ENCODE measurements at regions not wholly inside any gene's neighbourhood (a gene's known extent, or its start where the extent isn't known, plus 50 kb on each side); places are given as distances from the start of the nearest gene placed in this dataset.

GRCh38 chr9:134233022-134233421 lies 68.7 kb upstream of the RNU6ATAC start:
- CTCF ChIA-PET, result no interaction called here
- H3K27ac Mint-ChIP-seq, result no peak overlapping the region
- H3K36me3 Mint-ChIP-seq, result no peaks in the 10 kb centered on the region
- no peaks in the 10 kb centered on the region for H3K9me3 Mint-ChIP-seq (ENCODE audit: low read depth)
- ATAC-seq (no peak), DNase-seq (no peak)
- no peaks in the 10 kb centered on the region for H3K27me3 Mint-ChIP-seq
- no peak overlapping the region for H3K4me3 Mint-ChIP-seq
- H3K4me1 Mint-ChIP-seq, result no peaks in the 10 kb centered on the region

- H3K36me3 Mint-ChIP-seq, result no peaks in the 10 kb centered on the region
These were observed 69.8 kb upstream of the RNU6ATAC start for GRCh38 chr9:134234001-134234660.

GRCh38 chr9:134234687-134235359 lies 70.5 kb upstream of the RNU6ATAC start:
- Mint-ChIP-seq H3K36me3 (no peaks in the 10 kb centered on the region), H3K27ac (no peak overlapping the region), H3K4me3 (no peak overlapping the region), H3K9me3 (ENCODE audit: low read depth) (no peaks in the 10 kb centered on the region), H3K27me3 (no peaks in the 10 kb centered on the region), H3K4me1 (no peaks in the 10 kb centered on the region)
- ATAC-seq (no peak), DNase-seq (no peak)
- CTCF ChIA-PET, result no interaction called here

More at GRCh38 chr9:134234001-134234660, 69.8 kb upstream of the RNU6ATAC start:
- DNase-seq, result no peak
- no peaks in the 10 kb centered on the region for H3K4me1 Mint-ChIP-seq
- no peak for ATAC-seq
- CTCF ChIA-PET, result no interaction called here
- no peak overlapping the region for H3K4me3 Mint-ChIP-seq
- H3K27me3 Mint-ChIP-seq, result no peaks in the 10 kb centered on the region
- no peaks in the 10 kb centered on the region for H3K9me3 Mint-ChIP-seq (ENCODE audit: low read depth)
- H3K27ac Mint-ChIP-seq, result no peak overlapping the region

GRCh38 chr9:134235366-134235765 lies 71.0 kb upstream of the RNU6ATAC start:
- no peaks in the 10 kb centered on the region for H3K27me3 Mint-ChIP-seq
- ATAC-seq (no peak), DNase-seq (no peak)
- H3K4me1 Mint-ChIP-seq, result no peaks in the 10 kb centered on the region
- H3K9me3 Mint-ChIP-seq (ENCODE audit: low read depth), result no peaks in the 10 kb centered on the region
- no peaks in the 10 kb centered on the region for H3K36me3 Mint-ChIP-seq
- no peak overlapping the region for H3K27ac Mint-ChIP-seq
- CTCF ChIA-PET, result no interaction called here
- no peak overlapping the region for H3K4me3 Mint-ChIP-seq

GRCh38 chr9:134236001-134236421 lies 71.6 kb upstream of the RNU6ATAC start:
- Mint-ChIP-seq H3K4me1 (no peaks in the 10 kb centered on the region), H3K36me3 (no peaks in the 10 kb centered on the region), H3K9me3 (ENCODE audit: low read depth) (no peaks in the 10 kb centered on the region), H3K27me3 (no peaks in the 10 kb centered on the region), H3K4me3 (no peak overlapping the region), H3K27ac (no peak overlapping the region)
- no peak for DNase-seq
- CTCF ChIA-PET, result no interaction called here
- ATAC-seq, result no peak

GRCh38 chr9:134236935-134237629 lies 72.7 kb upstream of the RNU6ATAC start:
- H3K27me3 Mint-ChIP-seq, result peaks cover 3% of the 10 kb centered on the region
- no peaks in the 10 kb centered on the region for H3K36me3 Mint-ChIP-seq
- no peaks in the 10 kb centered on the region for H3K4me1 Mint-ChIP-seq
- DNase-seq, result no peak
- ATAC-seq, result no peak
- no peak overlapping the region for H3K27ac Mint-ChIP-seq
- H3K4me3 Mint-ChIP-seq, result no peak overlapping the region
- CTCF ChIA-PET, result no interaction called here
- no peaks in the 10 kb centered on the region for H3K9me3 Mint-ChIP-seq (ENCODE audit: low read depth)

GRCh38 chr9:134237630-134238265 lies 73.4 kb upstream of the RNU6ATAC start:
- no peak overlapping the region for H3K27ac Mint-ChIP-seq
- H3K4me3 Mint-ChIP-seq, result no peak overlapping the region
- no peaks in the 10 kb centered on the region for H3K4me1 Mint-ChIP-seq
- peaks cover 3% of the 10 kb centered on the region for H3K27me3 Mint-ChIP-seq
- no peaks in the 10 kb centered on the region for H3K9me3 Mint-ChIP-seq (ENCODE audit: low read depth)
- DNase-seq (no peak), ATAC-seq (no peak)
- CTCF ChIA-PET, result no interaction called here
- H3K36me3 Mint-ChIP-seq, result no peaks in the 10 kb centered on the region

- Mint-ChIP-seq H3K4me3 (no peak overlapping the region), H3K36me3 (no peaks in the 10 kb centered on the region), H3K27me3 (peaks cover 9% of the 10 kb centered on the region), H3K9me3 (ENCODE audit: low read depth) (no peaks in the 10 kb centered on the region), H3K4me1 (peaks cover 6% of the 10 kb centered on the region), H3K27ac (no peak overlapping the region)
- ATAC-seq (no peak), DNase-seq (no peak)
- CTCF ChIA-PET, result no interaction called here
These were observed 75.0 kb upstream of the RNU6ATAC start for GRCh38 chr9:134239130-134239903.

- Mint-ChIP-seq H3K4me1 (peaks cover 6% of the 10 kb centered on the region), H3K27ac (no peak overlapping the region), H3K36me3 (no peaks in the 10 kb centered on the region), H3K9me3 (ENCODE audit: low read depth) (peaks cover under 1% of the 10 kb centered on the region), H3K27me3 (peaks cover 11% of the 10 kb centered on the region), H3K4me3 (no peak overlapping the region)
- CTCF ChIA-PET, result no interaction called here
- no peak for DNase-seq
- no peak for ATAC-seq
These were observed 75.6 kb upstream of the RNU6ATAC start for GRCh38 chr9:134239939-134240338.

GRCh38 chr9:134240361-134240760 lies 76.0 kb upstream of the RNU6ATAC start:
- ATAC-seq, result no peak
- Mint-ChIP-seq H3K36me3 (no peaks in the 10 kb centered on the region), H3K4me3 (no peak overlapping the region), H3K27ac (no peak overlapping the region), H3K9me3 (ENCODE audit: low read depth) (peaks cover 2% of the 10 kb centered on the region), H3K27me3 (peaks cover 13% of the 10 kb centered on the region), H3K4me1 (peaks cover 6% of the 10 kb centered on the region)
- CTCF ChIA-PET, result no interaction called here
- DNase-seq, result no peak

- Mint-ChIP-seq H3K9me3 (ENCODE audit: low read depth) (peaks cover 2% of the 10 kb centered on the region), H3K36me3 (no peaks in the 10 kb centered on the region), H3K4me1 (peaks cover 6% of the 10 kb centered on the region), H3K27ac (no peak overlapping the region), H3K27me3 (peaks cover 13% of the 10 kb centered on the region), H3K4me3 (no peak overlapping the region)
- ATAC-seq (no peak), DNase-seq (no peak)
- CTCF ChIA-PET, result no interaction called here
These were observed 78.3 kb upstream of the RNU6ATAC start for GRCh38 chr9:134242706-134243105.

- Mint-ChIP-seq H3K4me3 (no peak overlapping the region), H3K9me3 (ENCODE audit: low read depth) (peaks cover 6% of the 10 kb centered on the region), H3K27me3 (peaks cover 13% of the 10 kb centered on the region), H3K4me1 (peaks cover 6% of the 10 kb centered on the region), H3K36me3 (no peaks in the 10 kb centered on the region), H3K27ac (no peak overlapping the region)
- no peak for DNase-seq
- no peak for ATAC-seq
- CTCF ChIA-PET, result no interaction called here
These were observed 79.6 kb upstream of the RNU6ATAC start for GRCh38 chr9:134243778-134244467.

GRCh38 chr9:134245179-134245578 lies 80.8 kb upstream of the RNU6ATAC start:
- peaks cover 6% of the 10 kb centered on the region for H3K4me1 Mint-ChIP-seq
- CTCF ChIA-PET, result no interaction called here
- DNase-seq, result no peak
- no peak overlapping the region for H3K27ac Mint-ChIP-seq
- H3K36me3 Mint-ChIP-seq, result no peaks in the 10 kb centered on the region
- no peak overlapping the region for H3K4me3 Mint-ChIP-seq
- peaks cover 6% of the 10 kb centered on the region for H3K9me3 Mint-ChIP-seq (ENCODE audit: low read depth)
- ATAC-seq, result no peak
- peaks cover 13% of the 10 kb centered on the region for H3K27me3 Mint-ChIP-seq

All from activated CD8-positive, alpha-beta memory T cell treated with anti-CD3 and anti-CD28 coated beads, Interleukin-2, amount 10 ng/mL, durations not matched to agents 7 days and 5 days (primary cell).